SK-N-SH (cell line): ENCODE measurements at regions not wholly inside any gene's neighbourhood (a gene's known extent, or its start where the extent isn't known, plus 50 kb on each side); places are given as distances from the start of the nearest gene placed in this dataset.

Source experiments
- EP300 ChIP-seq, 2 experiments: IDR thresholded peaks; 2 replicates each; pipeline versions ENCODE4 v1.4.0 to v1.6.1; 2012; ENCODE audit warnings: borderline replicate concordance in 1 of 2, low read depth in 1 of 2, low read length in 1 of 2
- POLR2AphosphoS5 ChIP-seq: IDR thresholded peaks from 2 replicates; pipeline ENCODE4 v1.6.1; 2012; ENCODE audit warnings: low read depth, low read length
- RXRA ChIP-seq: IDR thresholded peaks from 2 replicates; pipeline ENCODE4 v1.4.0; 2012; ENCODE audit warnings: low read depth, mild to moderate bottlenecking, borderline replicate concordance
- YY1 ChIP-seq: IDR thresholded peaks from 2 replicates; pipeline ENCODE4 v1.4.0; 2012; ENCODE audit warnings: low read depth, mild to moderate bottlenecking
- TF ChIP-seq, protein P1 (sequence below): fragments of 200-600 bp; sonication (generic); IDR thresholded peaks from 2 replicates; pipeline ENCODE4 v1.6.1; 2017; ENCODE audit warnings: antibody characterized with exemption, mild to moderate bottlenecking, moderate library complexity
- TF ChIP-seq, protein P2 (sequence below): IDR thresholded peaks from 2 replicates; pipeline ENCODE4 v1.4.0; 2012; ENCODE audit warnings: low read depth

DNA sequence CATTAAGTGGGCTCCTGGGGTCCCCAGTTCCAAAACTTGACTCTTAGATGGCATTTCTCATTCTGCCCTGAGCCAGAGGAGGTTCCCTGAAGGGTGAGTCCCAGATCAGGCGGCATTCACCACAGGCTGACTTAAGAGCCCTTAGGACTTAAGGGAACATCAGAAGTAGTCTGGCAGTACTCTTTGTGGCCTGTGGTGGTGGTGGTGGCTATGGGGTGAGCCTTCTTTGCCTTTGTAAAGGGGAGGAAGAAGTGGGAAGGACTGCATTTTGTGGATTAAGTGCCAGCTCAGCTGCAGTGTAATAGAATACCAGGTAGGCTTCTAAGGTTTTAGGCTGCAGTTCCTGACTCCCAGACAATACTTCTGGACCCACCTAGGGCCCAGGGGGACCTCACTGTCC is 186.5 kb upstream of the KCTD3 start:
- TF ChIP-seq, protein P1, sequence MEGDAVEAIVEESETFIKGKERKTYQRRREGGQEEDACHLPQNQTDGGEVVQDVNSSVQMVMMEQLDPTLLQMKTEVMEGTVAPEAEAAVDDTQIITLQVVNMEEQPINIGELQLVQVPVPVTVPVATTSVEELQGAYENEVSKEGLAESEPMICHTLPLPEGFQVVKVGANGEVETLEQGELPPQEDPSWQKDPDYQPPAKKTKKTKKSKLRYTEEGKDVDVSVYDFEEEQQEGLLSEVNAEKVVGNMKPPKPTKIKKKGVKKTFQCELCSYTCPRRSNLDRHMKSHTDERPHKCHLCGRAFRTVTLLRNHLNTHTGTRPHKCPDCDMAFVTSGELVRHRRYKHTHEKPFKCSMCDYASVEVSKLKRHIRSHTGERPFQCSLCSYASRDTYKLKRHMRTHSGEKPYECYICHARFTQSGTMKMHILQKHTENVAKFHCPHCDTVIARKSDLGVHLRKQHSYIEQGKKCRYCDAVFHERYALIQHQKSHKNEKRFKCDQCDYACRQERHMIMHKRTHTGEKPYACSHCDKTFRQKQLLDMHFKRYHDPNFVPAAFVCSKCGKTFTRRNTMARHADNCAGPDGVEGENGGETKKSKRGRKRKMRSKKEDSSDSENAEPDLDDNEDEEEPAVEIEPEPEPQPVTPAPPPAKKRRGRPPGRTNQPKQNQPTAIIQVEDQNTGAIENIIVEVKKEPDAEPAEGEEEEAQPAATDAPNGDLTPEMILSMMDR = no peak
- TF ChIP-seq YY1 = no peak
- TF ChIP-seq, protein P2, sequence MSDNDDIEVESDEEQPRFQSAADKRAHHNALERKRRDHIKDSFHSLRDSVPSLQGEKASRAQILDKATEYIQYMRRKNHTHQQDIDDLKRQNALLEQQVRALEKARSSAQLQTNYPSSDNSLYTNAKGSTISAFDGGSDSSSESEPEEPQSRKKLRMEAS = no peak
- no peak for TF ChIP-seq RXRA
- no peak for TF ChIP-seq EP300 (IDR thresholded peaks at IDR 0.05; ENCODE audit: borderline replicate concordance in 1 of 2, low read depth in 1 of 2, low read length in 1 of 2)
- no peak for TF ChIP-seq POLR2AphosphoS5
